ENCODE measurements at regions not wholly inside any gene's neighbourhood (a gene's known extent, or its start where the extent isn't known, plus 50 kb on each side); places are given as distances from the start of the nearest gene placed in this dataset.
"Not testable (repeated sequence)": the region's sequence is repeated elsewhere in the genome, so short reads cannot be mapped to it uniquely, and the experiment has no call there.

GRCh38 chr11:33539751-33540150 is 160.9 kb downstream of the C11orf91 start:
- Mint-ChIP-seq H3K4me3 (no peak overlapping the region), H3K4me1 (peaks cover 2% of the 10 kb centered on the region), H3K27ac (no peak overlapping the region), H3K36me3 (no peaks in the 10 kb centered on the region), H3K9me3 (no peaks in the 10 kb centered on the region), H3K27me3 (peaks cover 27% of the 10 kb centered on the region)
- DNase-seq, result no peak
- ATAC-seq (ENCODE audit: low read depth), result no peak
- POLR2A ChIA-PET, result no interaction called here

- Mint-ChIP-seq H3K9me3 (no peaks in the 10 kb centered on the region), H3K4me3 (no peak overlapping the region), H3K4me1 (peaks cover 2% of the 10 kb centered on the region), H3K36me3 (no peaks in the 10 kb centered on the region), H3K27me3 (peaks cover 27% of the 10 kb centered on the region), H3K27ac (no peak overlapping the region)
- ATAC-seq (ENCODE audit: low read depth) (no peak), DNase-seq (no peak)
- POLR2A ChIA-PET, result no interaction called here
Measured at GRCh38 chr11:33538726-33539125, 161.9 kb downstream of the C11orf91 start.

GRCh38 chr11:33536178-33536577 is 164.4 kb downstream of the C11orf91 start:
- Mint-ChIP-seq H3K4me1 (no peaks in the 10 kb centered on the region), H3K9me3 (no peaks in the 10 kb centered on the region), H3K27me3 (peaks cover 22% of the 10 kb centered on the region), H3K36me3 (no peaks in the 10 kb centered on the region), H3K27ac (no peak overlapping the region), H3K4me3 (no peak overlapping the region)
- POLR2A ChIA-PET, result no interaction called here
- ATAC-seq (ENCODE audit: low read depth) (no peak), DNase-seq (no peak)

- Mint-ChIP-seq H3K36me3 (no peaks in the 10 kb centered on the region), H3K27ac (no peak overlapping the region), H3K4me1 (no peaks in the 10 kb centered on the region), H3K27me3 (peaks cover 15% of the 10 kb centered on the region), H3K4me3 (no peak overlapping the region), H3K9me3 (no peaks in the 10 kb centered on the region)
- POLR2A ChIA-PET, result no interaction called here
- no peak for ATAC-seq (ENCODE audit: low read depth)
- no peak for DNase-seq
Measured at GRCh38 chr11:33534575-33534974, 166.1 kb downstream of the C11orf91 start.

GRCh38 chr11:33533386-33534052 is 167.1 kb downstream of the C11orf91 start:
- Mint-ChIP-seq H3K4me1 (no peaks in the 10 kb centered on the region), H3K9me3 (no peaks in the 10 kb centered on the region), H3K27me3 (peaks cover 10% of the 10 kb centered on the region), H3K36me3 (no peaks in the 10 kb centered on the region), H3K4me3 (no peak overlapping the region), H3K27ac (no peak overlapping the region)
- no peak for DNase-seq
- no peak for ATAC-seq (ENCODE audit: low read depth)
- POLR2A ChIA-PET, result no interaction called here

GRCh38 chr11:33532720-33533385 is 167.8 kb downstream of the C11orf91 start:
- no peaks in the 10 kb centered on the region for H3K36me3 Mint-ChIP-seq
- peaks cover 5% of the 10 kb centered on the region for H3K27me3 Mint-ChIP-seq
- POLR2A ChIA-PET, result no interaction called here
- ATAC-seq (ENCODE audit: low read depth) (no peak), DNase-seq (no peak)
- H3K4me3 Mint-ChIP-seq, result no peak overlapping the region
- H3K4me1 Mint-ChIP-seq, result no peaks in the 10 kb centered on the region
- peaks cover 3% of the 10 kb centered on the region for H3K9me3 Mint-ChIP-seq
- no peak overlapping the region for H3K27ac Mint-ChIP-seq

GRCh38 chr11:33532257-33532656 is 168.4 kb downstream of the C11orf91 start:
- no peaks in the 10 kb centered on the region for H3K36me3 Mint-ChIP-seq
- POLR2A ChIA-PET, result no interaction called here
- H3K27ac Mint-ChIP-seq, result no peak overlapping the region
- no peak for DNase-seq
- H3K4me1 Mint-ChIP-seq, result no peaks in the 10 kb centered on the region
- peaks cover 3% of the 10 kb centered on the region for H3K27me3 Mint-ChIP-seq
- peaks cover 3% of the 10 kb centered on the region for H3K9me3 Mint-ChIP-seq
- no peak for ATAC-seq (ENCODE audit: low read depth)
- H3K4me3 Mint-ChIP-seq, result no peak overlapping the region

- Mint-ChIP-seq H3K9me3 (peaks cover 3% of the 10 kb centered on the region), H3K27ac (no peak overlapping the region), H3K36me3 (no peaks in the 10 kb centered on the region), H3K4me3 (no peak overlapping the region), H3K27me3 (peaks cover 3% of the 10 kb centered on the region), H3K4me1 (no peaks in the 10 kb centered on the region)
- ATAC-seq (ENCODE audit: low read depth) (no peak), DNase-seq (no peak)
- POLR2A ChIA-PET, result no interaction called here
Measured at GRCh38 chr11:33531743-33532181, 168.9 kb downstream of the C11orf91 start.

- Mint-ChIP-seq H3K36me3 (no peaks in the 10 kb centered on the region), H3K4me1 (no peaks in the 10 kb centered on the region), H3K4me3 (no peak overlapping the region), H3K9me3 (peaks cover 3% of the 10 kb centered on the region), H3K27ac (no peak overlapping the region), H3K27me3 (peaks cover 3% of the 10 kb centered on the region)
- DNase-seq (no peak), ATAC-seq (ENCODE audit: low read depth) (no peak)
- POLR2A ChIA-PET, result no interaction called here
Measured at GRCh38 chr11:33530815-33531214, 169.8 kb downstream of the C11orf91 start.

- ATAC-seq (ENCODE audit: low read depth) (no peak), DNase-seq (no peak)
- Mint-ChIP-seq H3K9me3 (peaks cover 3% of the 10 kb centered on the region), H3K27ac (no peak overlapping the region), H3K27me3 (peaks cover 7% of the 10 kb centered on the region), H3K36me3 (no peaks in the 10 kb centered on the region), H3K4me3 (no peak overlapping the region), H3K4me1 (no peaks in the 10 kb centered on the region)
- POLR2A ChIA-PET, result no interaction called here
Measured at GRCh38 chr11:33529461-33529860, 171.2 kb downstream of the C11orf91 start.

GRCh38 chr11:33527738-33528137 is 172.9 kb downstream of the C11orf91 start:
- H3K27ac Mint-ChIP-seq; H3K4me1 Mint-ChIP-seq; DNase-seq; POLR2A ChIA-PET; H3K4me3 Mint-ChIP-seq; H3K36me3 Mint-ChIP-seq; H3K9me3 Mint-ChIP-seq; ATAC-seq (ENCODE audit: low read depth); H3K27me3 Mint-ChIP-seq: not testable (repeated sequence)

- ATAC-seq (ENCODE audit: low read depth) (no peak), DNase-seq (no peak)
- Mint-ChIP-seq H3K4me3 (no peak overlapping the region), H3K9me3 (peaks cover 3% of the 10 kb centered on the region), H3K4me1 (no peaks in the 10 kb centered on the region), H3K27me3 (peaks cover 10% of the 10 kb centered on the region), H3K27ac (no peak overlapping the region), H3K36me3 (no peaks in the 10 kb centered on the region)
- POLR2A ChIA-PET, result no interaction called here
Measured at GRCh38 chr11:33525789-33526188, 174.8 kb downstream of the C11orf91 start.

GRCh38 chr11:33521384-33521783 is 179.2 kb downstream of the C11orf91 start:
- H3K4me1 Mint-ChIP-seq, result no peaks in the 10 kb centered on the region
- no peak for ATAC-seq (ENCODE audit: low read depth)
- no peaks in the 10 kb centered on the region for H3K9me3 Mint-ChIP-seq
- H3K27ac Mint-ChIP-seq, result no peak overlapping the region
- peaks cover 25% of the 10 kb centered on the region for H3K27me3 Mint-ChIP-seq
- DNase-seq, result no peak
- POLR2A ChIA-PET, result no interaction called here
- no peaks in the 10 kb centered on the region for H3K36me3 Mint-ChIP-seq
- no peak overlapping the region for H3K4me3 Mint-ChIP-seq

- DNase-seq, result no peak
- H3K27me3 Mint-ChIP-seq, result peaks cover 24% of the 10 kb centered on the region
- no peaks in the 10 kb centered on the region for H3K4me1 Mint-ChIP-seq
- no peak for ATAC-seq (ENCODE audit: low read depth)
- H3K36me3 Mint-ChIP-seq, result no peaks in the 10 kb centered on the region
- no peak overlapping the region for H3K27ac Mint-ChIP-seq
- H3K9me3 Mint-ChIP-seq, result no peaks in the 10 kb centered on the region
- no peak overlapping the region for H3K4me3 Mint-ChIP-seq
- POLR2A ChIA-PET, result no interaction called here
Measured at GRCh38 chr11:33520112-33520511, 180.5 kb downstream of the C11orf91 start.
